ENCODE measurements at regions not wholly inside any gene's neighbourhood (a gene's known extent, or its start where the extent isn't known, plus 50 kb on each side); places are given as distances from the start of the nearest gene placed in this dataset.

- Histone ChIP-seq H3K9me3 (ENCODE audit: control insufficient read depth, low read length) (no peaks in the 10 kb centered on the region), H3K27ac (no peak overlapping the region), H3K27me3 (ENCODE audit: control insufficient read depth, insufficient read depth, low read length) (no peaks in the 10 kb centered on the region), H3K4me3 (ENCODE audit: low read depth, low read length) (no peak overlapping the region), H3K36me3 (ENCODE audit: control insufficient read depth, insufficient read depth, low read length) (no peaks in the 10 kb centered on the region), H3K79me2 (no peaks in the 10 kb centered on the region), H2AFZ (no peak overlapping the region), H3K4me1 (no peaks in the 10 kb centered on the region), H3K4me2 (ENCODE audit: low read length) (no peak overlapping the region), H3K9ac (no peak overlapping the region)
- TF ChIP-seq, protein P1, sequence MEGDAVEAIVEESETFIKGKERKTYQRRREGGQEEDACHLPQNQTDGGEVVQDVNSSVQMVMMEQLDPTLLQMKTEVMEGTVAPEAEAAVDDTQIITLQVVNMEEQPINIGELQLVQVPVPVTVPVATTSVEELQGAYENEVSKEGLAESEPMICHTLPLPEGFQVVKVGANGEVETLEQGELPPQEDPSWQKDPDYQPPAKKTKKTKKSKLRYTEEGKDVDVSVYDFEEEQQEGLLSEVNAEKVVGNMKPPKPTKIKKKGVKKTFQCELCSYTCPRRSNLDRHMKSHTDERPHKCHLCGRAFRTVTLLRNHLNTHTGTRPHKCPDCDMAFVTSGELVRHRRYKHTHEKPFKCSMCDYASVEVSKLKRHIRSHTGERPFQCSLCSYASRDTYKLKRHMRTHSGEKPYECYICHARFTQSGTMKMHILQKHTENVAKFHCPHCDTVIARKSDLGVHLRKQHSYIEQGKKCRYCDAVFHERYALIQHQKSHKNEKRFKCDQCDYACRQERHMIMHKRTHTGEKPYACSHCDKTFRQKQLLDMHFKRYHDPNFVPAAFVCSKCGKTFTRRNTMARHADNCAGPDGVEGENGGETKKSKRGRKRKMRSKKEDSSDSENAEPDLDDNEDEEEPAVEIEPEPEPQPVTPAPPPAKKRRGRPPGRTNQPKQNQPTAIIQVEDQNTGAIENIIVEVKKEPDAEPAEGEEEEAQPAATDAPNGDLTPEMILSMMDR (IDR thresholded peaks at IDR 0.05), result no peak
Observed at GRCh38 chr2:145563741-145564615, 1044.1 kb upstream of the ZEB2 start.

DNA sequence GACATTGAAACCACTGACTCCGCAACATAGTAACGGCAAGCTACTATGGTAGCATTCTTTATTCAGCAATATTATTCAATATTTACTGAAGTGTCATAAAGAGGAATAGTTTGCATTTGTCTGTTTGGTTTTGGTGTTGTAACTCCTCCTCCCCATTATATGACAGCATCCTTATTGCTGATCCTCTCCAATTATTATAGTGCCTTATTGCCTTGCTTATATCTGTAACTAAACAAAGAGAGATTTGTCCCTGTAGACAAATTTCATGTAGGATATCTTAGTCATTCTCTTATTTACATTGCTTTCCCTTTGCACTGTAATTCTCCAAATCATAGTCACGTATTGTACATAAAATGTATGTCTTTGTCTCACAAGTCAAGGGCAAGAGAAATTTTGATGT, 1041.2 kb upstream of the ZEB2 start:
- no peaks in the 10 kb centered on the region for H3K9me3 ChIP-seq (ENCODE audit: control insufficient read depth, low read length)
- no peaks in the 10 kb centered on the region for H3K4me1 ChIP-seq
- H3K79me2 ChIP-seq, result no peaks in the 10 kb centered on the region
- no peak overlapping the region for H3K4me3 ChIP-seq (ENCODE audit: low read depth, low read length)
- TF ChIP-seq, protein P1 (IDR thresholded peaks at IDR 0.05), result no peak
- H3K9ac ChIP-seq, result no peak overlapping the region
- no peak overlapping the region for H3K27ac ChIP-seq
- H2AFZ ChIP-seq, result no peak overlapping the region
- no peaks in the 10 kb centered on the region for H3K27me3 ChIP-seq (ENCODE audit: control insufficient read depth, insufficient read depth, low read length)
- no peaks in the 10 kb centered on the region for H3K36me3 ChIP-seq (ENCODE audit: control insufficient read depth, insufficient read depth, low read length)
- H3K4me2 ChIP-seq (ENCODE audit: low read length), result no peak overlapping the region

- H3K4me2 ChIP-seq (ENCODE audit: low read length), result no peak overlapping the region
- no peak overlapping the region for H3K4me3 ChIP-seq (ENCODE audit: low read depth, low read length)
- no peaks in the 10 kb centered on the region for H3K79me2 ChIP-seq
- no peak overlapping the region for H2AFZ ChIP-seq
- H3K9me3 ChIP-seq (ENCODE audit: control insufficient read depth, low read length), result no peaks in the 10 kb centered on the region
- H3K36me3 ChIP-seq (ENCODE audit: control insufficient read depth, insufficient read depth, low read length), result no peaks in the 10 kb centered on the region
- no peak overlapping the region for H3K9ac ChIP-seq
- H3K27ac ChIP-seq, result no peak overlapping the region
- H3K4me1 ChIP-seq, result no peaks in the 10 kb centered on the region
- no peaks in the 10 kb centered on the region for H3K27me3 ChIP-seq (ENCODE audit: control insufficient read depth, insufficient read depth, low read length)
- TF ChIP-seq, protein P1 (IDR thresholded peaks at IDR 0.05), result no peak
Observed at GRCh38 chr2:145558617-145559350, 1038.9 kb upstream of the ZEB2 start.

DNA sequence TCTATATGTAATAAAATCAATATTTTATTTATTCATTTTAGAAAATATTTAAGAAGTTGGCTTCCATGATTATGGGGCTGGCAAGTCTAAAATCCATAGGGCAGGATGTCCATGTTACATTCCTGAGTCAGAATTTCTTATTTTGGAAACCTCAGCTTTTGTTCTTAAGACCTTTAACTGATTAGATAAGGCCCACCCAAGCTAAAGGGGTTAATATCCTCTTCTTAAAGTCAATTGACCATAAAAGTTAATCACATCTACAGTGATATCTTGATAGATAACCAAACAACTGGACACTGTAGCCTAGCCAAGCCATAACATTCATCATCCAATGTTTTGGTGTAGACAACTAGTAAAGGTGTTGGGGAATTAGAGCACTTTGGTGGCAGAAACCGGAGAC, 1035.4 kb upstream of the ZEB2 start:
- no peaks in the 10 kb centered on the region for H3K9me3 ChIP-seq (ENCODE audit: control insufficient read depth, low read length)

More for the DNA sequence above, 1035.4 kb upstream of the ZEB2 start:
- no peaks in the 10 kb centered on the region for H3K79me2 ChIP-seq
- H3K9ac ChIP-seq, result no peak overlapping the region
- no peak overlapping the region for H3K4me2 ChIP-seq (ENCODE audit: low read length)
- H3K4me1 ChIP-seq, result no peaks in the 10 kb centered on the region
- H3K4me3 ChIP-seq (ENCODE audit: low read depth, low read length), result no peak overlapping the region
- no peaks in the 10 kb centered on the region for H3K36me3 ChIP-seq (ENCODE audit: control insufficient read depth, insufficient read depth, low read length)
- H3K27ac ChIP-seq, result no peak overlapping the region
- no peak overlapping the region for H2AFZ ChIP-seq
- TF ChIP-seq, protein P1 (IDR thresholded peaks at IDR 0.05), result no peak
- no peaks in the 10 kb centered on the region for H3K27me3 ChIP-seq (ENCODE audit: control insufficient read depth, insufficient read depth, low read length)

Data from parathyroid adenoma (tissue), 2 donors.